ENCODE measurements at regions not wholly inside any gene's neighbourhood (a gene's known extent, or its start where the extent isn't known, plus 50 kb on each side); places are given as distances from the start of the nearest gene placed in this dataset.

DNA sequence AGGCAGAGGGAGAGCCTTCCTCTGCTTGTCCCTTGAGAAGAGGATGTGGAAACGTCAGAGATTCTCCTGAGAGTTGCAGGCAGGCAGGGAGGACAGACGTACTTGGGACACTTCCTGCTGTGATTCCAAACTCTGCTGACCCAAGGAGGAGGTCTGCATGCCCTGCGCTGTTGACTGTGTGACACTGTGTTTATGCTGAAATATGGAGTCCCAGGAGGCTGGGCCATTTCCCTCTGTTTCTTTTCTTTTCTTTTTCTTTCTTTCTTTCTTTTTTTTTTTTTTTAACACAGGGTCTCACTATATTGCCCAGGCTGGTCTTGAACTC lies 63.5 kb upstream of the BHLHE23 start:
- DNase-seq (ENCODE audit: low read depth) = no peak
- TF ChIP-seq CTCF (conservative IDR thresholded peaks at IDR 0.05; ENCODE audit: control insufficient read depth, insufficient read depth, low read depth, low read length) = no peak
- no peak overlapping the region for H3K4me3 ChIP-seq (ENCODE audit: control insufficient read depth, low read depth, low read length)

DNA sequence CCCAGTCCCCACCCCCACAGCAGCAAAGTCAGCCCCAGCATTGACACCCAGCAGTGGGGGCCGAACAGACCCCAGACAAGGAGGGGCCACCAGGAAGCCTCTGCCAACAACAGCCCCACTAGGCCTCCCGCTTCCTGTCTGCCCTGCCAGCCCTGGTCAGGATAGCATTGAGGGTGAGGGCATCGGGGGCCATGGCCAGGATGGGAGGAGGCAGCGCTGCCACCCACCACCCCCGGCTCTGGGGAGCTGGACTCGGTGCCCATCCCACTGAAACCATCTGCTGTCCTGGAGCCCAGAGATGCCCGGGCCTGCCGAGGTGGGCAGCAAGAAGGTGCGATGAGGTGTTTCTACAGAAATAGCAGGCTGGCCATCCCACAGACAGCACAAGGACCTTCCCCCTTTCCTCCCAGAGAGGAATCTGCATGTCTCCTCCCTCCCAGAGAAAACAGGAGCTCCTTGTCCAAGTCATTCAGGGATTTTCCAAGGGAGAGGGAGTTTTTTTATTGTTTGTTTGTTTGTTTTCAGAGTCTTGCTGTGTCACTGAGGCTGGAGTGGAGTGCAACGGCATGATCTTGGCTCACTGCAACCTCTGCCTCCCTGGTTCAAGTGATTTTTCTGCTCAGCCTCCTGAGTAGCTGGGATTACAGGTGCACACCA lies 62.1 kb upstream of the BHLHE23 start:
- TF ChIP-seq CTCF (conservative IDR thresholded peaks at IDR 0.05; ENCODE audit: control insufficient read depth, insufficient read depth, low read depth, low read length) = no peak
- H3K4me3 ChIP-seq (ENCODE audit: control insufficient read depth, low read depth, low read length) = no peak overlapping the region
- no peak for DNase-seq (ENCODE audit: low read depth)

DNA sequence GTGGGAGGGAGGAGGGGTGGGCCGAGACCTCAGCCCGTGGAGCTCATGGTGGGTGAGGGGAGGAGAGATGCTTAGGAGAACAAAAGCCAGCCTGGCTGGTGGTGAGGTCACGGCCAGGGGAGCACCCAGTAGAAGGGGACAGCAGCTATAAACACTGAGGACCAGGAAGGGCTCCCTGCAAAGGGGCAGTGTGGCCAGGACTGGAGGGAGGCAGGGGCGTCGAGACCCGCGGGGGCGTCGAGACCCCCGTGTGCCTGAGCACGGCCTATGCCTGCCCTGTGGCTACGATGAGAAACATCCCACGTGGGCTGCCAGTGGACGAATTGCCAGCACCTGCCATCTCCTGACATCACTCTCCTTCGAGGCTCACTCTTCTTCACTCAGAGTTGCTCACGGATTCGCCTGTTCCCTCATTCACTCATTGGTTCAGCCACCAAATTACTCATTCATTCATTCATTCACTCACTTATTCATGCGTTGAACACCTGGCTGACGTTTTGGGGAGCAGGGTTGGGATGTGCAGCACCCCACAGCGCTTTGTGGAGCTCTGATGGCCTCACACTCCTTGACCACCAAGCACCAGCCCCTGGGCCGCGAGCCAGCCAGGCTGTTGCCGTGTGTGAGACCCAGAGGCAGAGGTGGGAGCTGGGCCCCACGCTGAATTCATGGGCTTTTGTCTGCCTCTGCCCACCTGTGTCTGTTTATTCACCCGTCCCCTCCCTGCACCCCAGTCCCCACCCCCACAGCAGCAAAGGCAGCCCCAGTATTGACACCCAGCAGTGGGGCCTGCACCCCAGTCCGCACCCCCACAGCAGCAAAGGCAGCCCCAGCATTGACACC lies 61.2 kb upstream of the BHLHE23 start:
- TF ChIP-seq CTCF (conservative IDR thresholded peaks at IDR 0.05; ENCODE audit: control insufficient read depth, insufficient read depth, low read depth, low read length) = no peak
- DNase-seq (ENCODE audit: low read depth) = no peak

DNA sequence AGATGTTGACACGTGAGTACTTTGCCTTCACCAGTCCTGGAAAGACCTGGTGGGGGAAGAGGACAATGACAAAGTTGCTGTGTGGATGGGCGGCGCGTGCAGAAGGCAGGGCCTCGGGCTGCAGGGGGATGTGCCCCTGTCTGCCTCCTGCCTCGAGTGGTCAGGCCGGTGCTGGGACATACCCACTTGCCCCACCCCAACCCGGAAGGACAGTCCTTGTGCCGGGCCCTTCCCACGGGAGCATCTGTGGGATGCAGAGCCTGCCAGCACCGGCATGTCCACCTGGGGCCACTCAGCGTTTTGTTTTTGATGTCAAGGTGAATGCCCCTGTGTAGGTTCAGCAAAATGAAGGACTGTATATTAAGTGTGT lies 60.5 kb upstream of the BHLHE23 start:
- TF ChIP-seq CTCF (conservative IDR thresholded peaks at IDR 0.05; ENCODE audit: control insufficient read depth, insufficient read depth, low read depth, low read length) = no peak
- DNase-seq (ENCODE audit: low read depth) = no peak
- H3K4me3 ChIP-seq (ENCODE audit: control insufficient read depth, low read depth, low read length) = no peak overlapping the region

More for the DNA sequence above, 61.2 kb upstream of the BHLHE23 start:
- H3K4me3 ChIP-seq (ENCODE audit: control insufficient read depth, low read depth, low read length) = no peak overlapping the region

DNA sequence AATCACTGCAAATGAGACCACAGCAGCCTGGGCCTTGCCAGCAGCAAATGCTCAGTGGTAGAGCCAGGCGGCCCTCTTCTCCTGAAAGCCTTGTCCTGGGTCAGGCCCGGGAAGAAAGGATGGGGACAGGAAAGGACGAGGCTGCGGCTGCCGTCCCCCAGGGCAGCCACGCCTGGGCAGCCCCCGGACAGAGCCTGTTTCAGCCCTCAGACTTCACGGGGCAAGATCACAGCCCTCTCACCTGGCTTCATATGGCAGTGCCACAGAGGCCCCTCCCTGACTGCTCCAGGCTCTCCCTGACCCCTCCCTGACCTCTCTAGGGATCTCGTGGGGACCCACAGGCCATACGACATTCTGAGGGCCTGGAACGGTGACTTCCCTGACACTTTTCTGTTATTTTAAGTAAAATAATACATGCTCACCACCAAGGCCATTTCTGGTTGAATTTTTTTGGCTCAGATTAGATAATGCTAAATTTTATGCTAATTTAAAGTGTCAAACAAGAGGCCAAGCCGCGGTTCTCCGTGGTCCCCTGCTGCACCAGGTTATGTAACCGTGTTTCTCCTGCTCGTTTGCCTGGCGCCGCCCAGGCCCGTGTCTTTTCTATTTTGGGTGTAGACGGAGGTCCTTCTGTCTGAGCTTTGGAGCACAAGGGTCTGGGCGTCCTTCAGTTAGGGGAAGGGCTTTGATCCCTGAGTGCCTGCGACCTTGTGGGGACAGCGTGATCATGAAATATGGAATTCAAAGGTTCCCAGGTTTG lies 59.9 kb upstream of the BHLHE23 start:
- H3K4me3 ChIP-seq (ENCODE audit: control insufficient read depth, low read depth, low read length) = no peak overlapping the region
- DNase-seq (ENCODE audit: low read depth) = no peak
- TF ChIP-seq CTCF (conservative IDR thresholded peaks at IDR 0.05; ENCODE audit: control insufficient read depth, insufficient read depth, low read depth, low read length) = no peak

GRCh38 chr20:63065911-63066310 lies 59.1 kb upstream of the BHLHE23 start:
- no peak overlapping the region for H3K4me3 ChIP-seq (ENCODE audit: control insufficient read depth, low read depth, low read length)
- no peak for TF ChIP-seq CTCF (conservative IDR thresholded peaks at IDR 0.05; ENCODE audit: control insufficient read depth, insufficient read depth, low read depth, low read length)
- DNase-seq (ENCODE audit: low read depth) = no peak
